22Rv1 (cell line): ENCODE measurements at regions not wholly inside any gene's neighbourhood (a gene's known extent, or its start where the extent isn't known, plus 50 kb on each side); places are given as distances from the start of the nearest gene placed in this dataset.

Experiments
- H3K27ac ChIP-seq: fragments of 450-650 bp; 2 replicates; pipeline ENCODE4 v1.5.1; 2017
- ZFX ChIP-seq: fragments of 450-650 bp; IDR thresholded peaks from 2 replicates; pipeline ENCODE4 v1.6.1; 2017; ENCODE audit warnings: antibody characterized with exemption, borderline replicate concordance
- TF ChIP-seq, protein P1 (sequence below): fragments of 450-650 bp; IDR thresholded peaks from 2 replicates; pipeline ENCODE4 v1.5.1; 2017; ENCODE audit warnings: mild to moderate bottlenecking

- TF ChIP-seq ZFX, result no peak
- TF ChIP-seq, protein P1, sequence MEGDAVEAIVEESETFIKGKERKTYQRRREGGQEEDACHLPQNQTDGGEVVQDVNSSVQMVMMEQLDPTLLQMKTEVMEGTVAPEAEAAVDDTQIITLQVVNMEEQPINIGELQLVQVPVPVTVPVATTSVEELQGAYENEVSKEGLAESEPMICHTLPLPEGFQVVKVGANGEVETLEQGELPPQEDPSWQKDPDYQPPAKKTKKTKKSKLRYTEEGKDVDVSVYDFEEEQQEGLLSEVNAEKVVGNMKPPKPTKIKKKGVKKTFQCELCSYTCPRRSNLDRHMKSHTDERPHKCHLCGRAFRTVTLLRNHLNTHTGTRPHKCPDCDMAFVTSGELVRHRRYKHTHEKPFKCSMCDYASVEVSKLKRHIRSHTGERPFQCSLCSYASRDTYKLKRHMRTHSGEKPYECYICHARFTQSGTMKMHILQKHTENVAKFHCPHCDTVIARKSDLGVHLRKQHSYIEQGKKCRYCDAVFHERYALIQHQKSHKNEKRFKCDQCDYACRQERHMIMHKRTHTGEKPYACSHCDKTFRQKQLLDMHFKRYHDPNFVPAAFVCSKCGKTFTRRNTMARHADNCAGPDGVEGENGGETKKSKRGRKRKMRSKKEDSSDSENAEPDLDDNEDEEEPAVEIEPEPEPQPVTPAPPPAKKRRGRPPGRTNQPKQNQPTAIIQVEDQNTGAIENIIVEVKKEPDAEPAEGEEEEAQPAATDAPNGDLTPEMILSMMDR, result no peak
These were observed 119.7 kb downstream of the GASK1B start for GRCh38 chr4:158053086-158053485.

GRCh38 chr4:158051401-158052235, 121.2 kb downstream of the GASK1B start:
- H3K27ac ChIP-seq, result no peak overlapping the region
- TF ChIP-seq, protein P1, result no peak
- no peak for TF ChIP-seq ZFX

More at GRCh38 chr4:158053086-158053485, 119.7 kb downstream of the GASK1B start:
- no peak overlapping the region for H3K27ac ChIP-seq

DNA sequence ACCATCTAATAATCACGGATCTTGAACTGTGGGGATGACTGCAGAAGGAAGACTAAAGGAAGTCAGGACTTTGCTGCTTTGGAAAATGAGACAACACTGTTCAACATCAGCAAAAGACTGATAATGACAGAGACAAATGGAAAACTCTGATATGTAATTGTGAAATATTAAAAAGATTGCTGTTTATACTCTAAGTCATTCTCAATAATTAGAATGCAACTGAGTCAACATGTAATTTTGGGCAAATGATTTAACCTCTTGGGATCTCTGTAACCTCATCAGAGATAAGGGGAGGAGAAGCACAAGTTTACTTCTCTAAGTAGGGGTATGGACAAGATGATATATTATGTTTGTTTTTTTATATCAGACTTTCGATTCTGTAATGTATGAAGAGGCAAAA, 121.9 kb downstream of the GASK1B start:
- H3K27ac ChIP-seq, result no peak overlapping the region
- TF ChIP-seq, protein P1, result no peak
- TF ChIP-seq ZFX, result no peak

GRCh38 chr4:158046345-158046744, 126.5 kb downstream of the GASK1B start:
- TF ChIP-seq ZFX, result no peak
- TF ChIP-seq, protein P1, result no peak
- H3K27ac ChIP-seq, result no peak overlapping the region

- TF ChIP-seq, protein P1, result no peak
- H3K27ac ChIP-seq, result no peak overlapping the region
These were observed 128.7 kb downstream of the GASK1B start for GRCh38 chr4:158043971-158044618.

- no peak overlapping the region for H3K27ac ChIP-seq
- TF ChIP-seq ZFX, result no peak
- TF ChIP-seq, protein P1, result no peak
These were observed 130.2 kb downstream of the GASK1B start for GRCh38 chr4:158042591-158043030.

DNA sequence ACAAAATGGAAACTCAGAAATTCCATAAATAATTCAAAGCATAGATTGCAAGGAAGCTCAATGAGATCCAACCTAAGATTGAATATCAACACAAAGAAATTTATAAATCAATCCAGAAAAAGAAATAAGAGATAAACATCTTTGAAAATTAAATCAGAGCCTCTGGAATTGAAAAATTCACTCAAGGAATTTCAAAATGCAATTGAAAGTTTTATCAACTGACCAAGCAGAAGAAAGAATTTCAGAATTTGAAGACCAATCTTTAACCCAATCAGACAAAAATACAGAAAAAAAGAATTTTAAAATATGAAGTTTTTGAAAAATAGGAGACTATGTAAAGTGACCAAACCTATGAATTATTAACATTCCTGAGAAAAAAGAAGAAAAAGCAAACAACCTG, 134.1 kb downstream of the GASK1B start:
- H3K27ac ChIP-seq, result no peak overlapping the region
- no peak for TF ChIP-seq ZFX
- TF ChIP-seq, protein P1, result no peak
